Neuronal stem cell (in vitro differentiated cells): ENCODE measurements at regions not wholly inside any gene's neighbourhood (a gene's known extent, or its start where the extent isn't known, plus 50 kb on each side); places are given as distances from the start of the nearest gene placed in this dataset.

Source experiments
- DNase-seq: peaks from one replicate; pipeline ENCODE4 v3.0.0-alpha.2; 2013; ENCODE audit warnings: low spot score
- H2AFZ ChIP-seq: one replicate; pipeline ENCODE4 v1.6.1; 2013; ENCODE audit warnings: mild to moderate bottlenecking, low read length, inconsistent platforms
- H2AK5ac ChIP-seq: 2 replicates; pipeline ENCODE4 v1.6.1; 2013; ENCODE audit warnings: low read depth, mild to moderate bottlenecking, inconsistent platforms, low read length, moderate library complexity, mixed read lengths
- H2BK120ac ChIP-seq: 2 replicates; pipeline ENCODE4 v1.6.1; 2013; ENCODE audit warnings: low read depth, mild to moderate bottlenecking, inconsistent platforms, low read length, moderate library complexity, mixed read lengths
- H2BK12ac ChIP-seq: one replicate; pipeline ENCODE4 v1.6.1; 2013; ENCODE audit warnings: low read length, inconsistent platforms
- H2BK15ac ChIP-seq: 2 replicates; pipeline ENCODE4 v1.6.1; 2013; ENCODE audit warnings: mild to moderate bottlenecking, low read length, inconsistent platforms, mixed read lengths
- H2BK5ac ChIP-seq: one replicate; pipeline ENCODE4 v1.6.1; 2013; ENCODE audit warnings: inconsistent platforms, mild to moderate bottlenecking, low read length, moderate library complexity
- H3K14ac ChIP-seq: one replicate; pipeline ENCODE4 v1.6.1; 2013; ENCODE audit warnings: low read length, inconsistent platforms
- H3K18ac ChIP-seq: 2 replicates; pipeline ENCODE4 v1.6.1; 2013; ENCODE audit warnings: low read length, inconsistent platforms
- H3K23ac ChIP-seq: 2 replicates; pipeline ENCODE4 v1.6.1; 2013; ENCODE audit warnings: low read depth, mild to moderate bottlenecking, mixed read lengths, low read length, inconsistent platforms; ENCODE audit not compliant: poor library complexity
- H3K27ac ChIP-seq: replicated peaks from 3 replicates; pipeline ENCODE4 v1.5.1; 2013; ENCODE audit warnings: low read length, inconsistent platforms
- H3K27me3 ChIP-seq, 3 experiments: 2 replicates each; pipeline ENCODE4 v1.6.1; 2013; ENCODE audit warnings: low read length in 3 of 3, mild to moderate bottlenecking in 2 of 3, inconsistent platforms in 1 of 3, low read depth in 1 of 3, mixed read lengths in 1 of 3, moderate library complexity in 1 of 3; ENCODE audit not compliant: control insufficient read depth in 3 of 3, insufficient read depth in 3 of 3
- H3K36me3 ChIP-seq, 2 donors: replicated peaks in 1 of 2; 2 replicates each; pipeline ENCODE4 v1.6.1; 2013; ENCODE audit warnings: low read length in 2 of 2; ENCODE audit not compliant: control insufficient read depth in 2 of 2, insufficient read depth in 2 of 2
- H3K4ac ChIP-seq: 2 replicates; pipeline ENCODE4 v1.6.1; 2013; ENCODE audit warnings: inconsistent platforms, mild to moderate bottlenecking, low read length, moderate library complexity
- H3K4me1 ChIP-seq, 2 donors: 1 replicate in 1 of 2; 2 replicates in 1 of 2; pipeline ENCODE4 v1.6.1; 2013; ENCODE audit warnings: low read length in 2 of 2, low read depth in 1 of 2; ENCODE audit not compliant: control insufficient read depth in 2 of 2, insufficient read depth in 1 of 2
- H3K4me2 ChIP-seq: one replicate; pipeline ENCODE4 v1.6.1; 2013; ENCODE audit warnings: mild to moderate bottlenecking, low read length, inconsistent platforms; ENCODE audit not compliant: insufficient read depth, poor library complexity, severe bottlenecking
- H3K4me3 ChIP-seq, 2 donors: 2 replicates each; pipeline ENCODE4 v1.5.1; 2013; ENCODE audit warnings: low read length in 2 of 2, mild to moderate bottlenecking in 2 of 2, inconsistent platforms in 1 of 2, moderate library complexity in 1 of 2
- H3K79me1 ChIP-seq: one replicate; pipeline ENCODE4 v1.6.1; 2013; ENCODE audit warnings: low read depth, mild to moderate bottlenecking, inconsistent platforms, low read length, moderate library complexity
- H3K9ac ChIP-seq: one replicate; pipeline ENCODE4 v1.6.1; 2013; ENCODE audit warnings: mild to moderate bottlenecking, low read depth, low read length, inconsistent platforms; ENCODE audit not compliant: poor library complexity
- H3K9me3 ChIP-seq, 2 donors: replicated peaks in 1 of 2; 2 replicates each; pipeline versions ENCODE3 to v1.6.1; 2013; ENCODE audit warnings: low read length in 2 of 2, mild to moderate bottlenecking in 2 of 2, inconsistent platforms in 1 of 2, low read depth in 1 of 2, mixed read lengths in 1 of 2, moderate library complexity in 1 of 2; ENCODE audit not compliant: control insufficient read depth in 2 of 2, insufficient read depth in 1 of 2
- H4K8ac ChIP-seq: one replicate; pipeline ENCODE4 v1.6.1; 2013; ENCODE audit warnings: low read depth, mild to moderate bottlenecking, inconsistent platforms, low read length, moderate library complexity
- H4K91ac ChIP-seq: one replicate; pipeline ENCODE4 v1.6.1; 2013; ENCODE audit warnings: low read length, low read depth, mild to moderate bottlenecking, inconsistent platforms; ENCODE audit not compliant: poor library complexity
- WGBS, 2 donors: extraction: QIAGEN DNeasy Blood & Tissue Kit; methylation state at CpG; one replicate each; pipeline ENCODE4 v1.1.7; 2013; ENCODE audit warnings: missing lambda C conversion rate in 2 of 2, mixed read lengths in 1 of 2; ENCODE audit not compliant: insufficient read length in 2 of 2, insufficient replicate concordance in 1 of 2; ENCODE audit errors: extremely low coverage in 2 of 2; 5-methylcytosine and 5-hydroxymethylcytosine counted together

DNA sequence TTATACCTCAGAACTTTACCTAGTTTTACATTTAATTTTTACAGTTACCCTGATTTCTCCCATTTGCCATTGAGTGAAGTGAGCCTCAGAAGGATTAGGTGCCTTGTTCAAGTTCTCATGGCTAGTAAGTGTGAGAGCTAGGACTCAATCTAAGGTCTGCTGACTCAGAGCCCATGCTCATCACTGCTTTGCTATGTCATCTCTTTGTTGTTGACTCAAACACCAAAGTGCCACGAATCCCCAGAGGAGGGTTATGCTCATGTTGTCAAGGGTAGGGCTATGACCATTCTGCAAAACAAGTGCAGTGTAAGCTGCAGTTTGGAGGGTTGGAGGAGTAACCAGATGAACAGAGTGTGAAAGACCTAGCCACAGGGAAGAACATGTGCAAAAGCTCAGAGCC, 185.4 kb upstream of the SKOR2 start:
- no peaks in the 10 kb centered on the region for H3K9me3 ChIP-seq
- H3K27ac ChIP-seq: no peak overlapping the region
- H2AK5ac ChIP-seq: no peak overlapping the region
- H2AFZ ChIP-seq: no peak overlapping the region
- peaks cover 0 to 7% (median 0%) of the 10 kb centered on the region in 3 experiments for H3K27me3 ChIP-seq
- H3K36me3 ChIP-seq: no peaks in the 10 kb centered on the region
- no peak overlapping the region for H3K4me2 ChIP-seq
- H4K8ac ChIP-seq: no peak overlapping the region
- H3K14ac ChIP-seq: no peak overlapping the region
- no peak overlapping the region for H2BK120ac ChIP-seq
- peaks cover 0 to 3% of the 10 kb centered on the region in 2 donors for H3K4me1 ChIP-seq
- no peak overlapping the region for H3K23ac ChIP-seq
- H3K4ac ChIP-seq: no peak overlapping the region
- H3K9ac ChIP-seq: no peak overlapping the region
- no peak overlapping the region for H2BK15ac ChIP-seq
- H2BK5ac ChIP-seq: no peak overlapping the region
- no peak overlapping the region for H3K4me3 ChIP-seq
- no peak for DNase-seq
- no peak overlapping the region for H4K91ac ChIP-seq
- no peak overlapping the region for H2BK12ac ChIP-seq
- no CpG with 5 or more reads among the region's 1 CpG for WGBS, 2 donors
- H3K79me1 ChIP-seq: no peaks in the 10 kb centered on the region
- H3K18ac ChIP-seq: no peak overlapping the region

DNA sequence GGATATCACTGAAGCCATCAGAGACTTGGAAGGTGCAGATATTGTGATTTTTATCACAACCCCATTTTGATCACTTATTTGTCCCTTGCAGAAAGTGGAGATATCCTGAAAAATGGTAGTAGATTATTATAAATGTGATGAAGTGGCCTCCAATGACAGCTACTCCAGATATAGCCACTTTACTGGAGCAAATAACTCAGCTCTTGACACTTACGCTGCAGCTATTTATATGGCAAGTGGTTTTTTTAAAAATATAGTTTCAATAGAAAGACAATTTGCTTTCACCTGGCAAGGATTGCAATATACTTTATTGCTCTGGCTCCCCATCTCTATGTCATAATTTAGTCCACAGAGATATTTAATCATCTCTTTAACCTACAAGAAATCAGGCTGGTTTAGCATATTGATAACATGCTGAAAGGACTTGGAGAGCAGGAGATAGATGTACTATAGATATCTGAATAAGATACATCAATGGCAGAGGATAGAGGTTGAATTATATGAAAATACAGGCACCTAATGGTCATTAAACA, 182.8 kb upstream of the SKOR2 start:
- Histone ChIP-seq H3K36me3 (no peaks in the 10 kb centered on the region), H4K8ac (no peak overlapping the region), H3K9ac (no peak overlapping the region), H3K23ac (no peak overlapping the region), H2BK5ac (no peak overlapping the region), H2AK5ac (no peak overlapping the region), H3K9me3 (no peaks in the 10 kb centered on the region), H3K4me2 (no peak overlapping the region), H2BK12ac (no peak overlapping the region), H3K4ac (no peak overlapping the region), H3K79me1 (no peaks in the 10 kb centered on the region), H3K18ac (no peak overlapping the region), H3K4me1 (peaks cover 0 to 3% of the 10 kb centered on the region in 2 donors), H3K27ac (no peak overlapping the region), H3K4me3 (no peak overlapping the region), H3K27me3 (no peaks in the 10 kb centered on the region), H2BK120ac (no peak overlapping the region), H3K14ac (no peak overlapping the region), H4K91ac (no peak overlapping the region), H2BK15ac (no peak overlapping the region), H2AFZ (no peak overlapping the region)
- WGBS, 2 donors: no CpG with 5 or more reads among the region's 1 CpG
- no peak for DNase-seq

DNA sequence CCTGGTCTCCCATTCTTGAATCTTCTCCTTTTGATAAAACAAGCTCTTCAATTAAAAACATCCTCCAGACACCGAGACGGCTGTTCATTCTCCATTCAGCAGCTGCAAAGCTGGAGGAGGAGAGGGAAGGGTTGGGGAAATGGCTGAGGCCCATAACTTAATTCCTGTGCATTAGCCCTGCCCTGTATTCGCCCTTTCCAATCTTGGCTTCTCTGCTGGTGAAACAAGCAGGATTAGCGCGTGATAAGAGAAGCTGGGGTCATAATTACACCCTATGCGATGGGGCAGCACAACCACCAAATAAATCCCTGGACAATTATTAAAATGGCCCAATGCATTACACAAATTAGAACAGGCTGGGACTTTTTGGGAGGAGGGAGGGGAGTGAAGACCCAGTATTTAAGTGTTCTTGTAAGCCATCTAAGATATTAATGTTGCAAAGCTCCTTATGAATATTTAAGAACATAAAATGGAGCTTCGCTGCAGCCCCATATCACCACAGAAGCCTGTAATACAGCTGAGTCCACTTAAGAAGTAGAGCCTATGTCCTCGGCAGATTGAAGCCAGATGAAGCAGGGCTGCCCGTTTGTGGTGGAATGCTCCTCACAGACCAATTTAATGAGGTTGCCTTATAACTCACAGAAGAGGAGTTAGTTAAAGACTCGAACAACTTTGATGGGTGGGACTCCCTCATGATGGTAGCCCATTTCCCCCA, 176.6 kb upstream of the SKOR2 start:
- H3K23ac ChIP-seq: no peak overlapping the region
- H3K79me1 ChIP-seq: no peaks in the 10 kb centered on the region
- no peak overlapping the region for H3K4me3 ChIP-seq
- no peaks in the 10 kb centered on the region for H3K4me1 ChIP-seq
- no peak overlapping the region for H2AFZ ChIP-seq
- H3K9ac ChIP-seq: no peak overlapping the region
- no peaks in the 10 kb centered on the region for H3K9me3 ChIP-seq
- H3K14ac ChIP-seq: no peak overlapping the region
- no peak overlapping the region for H3K4me2 ChIP-seq
- H2BK5ac ChIP-seq: no peak overlapping the region
- no peak overlapping the region for H4K8ac ChIP-seq
- no peaks in the 10 kb centered on the region for H3K27me3 ChIP-seq
- DNase-seq: no peak
- H4K91ac ChIP-seq: no peak overlapping the region
- WGBS, 2 donors: no CpG with 5 or more reads among the region's 10 CpGs
- no peak overlapping the region for H2BK15ac ChIP-seq
- no peaks in the 10 kb centered on the region for H3K36me3 ChIP-seq
- H3K27ac ChIP-seq: no peak overlapping the region
- H3K18ac ChIP-seq: no peak overlapping the region
- H2BK12ac ChIP-seq: no peak overlapping the region
- H3K4ac ChIP-seq: no peak overlapping the region
- H2BK120ac ChIP-seq: no peak overlapping the region
- no peak overlapping the region for H2AK5ac ChIP-seq

DNA sequence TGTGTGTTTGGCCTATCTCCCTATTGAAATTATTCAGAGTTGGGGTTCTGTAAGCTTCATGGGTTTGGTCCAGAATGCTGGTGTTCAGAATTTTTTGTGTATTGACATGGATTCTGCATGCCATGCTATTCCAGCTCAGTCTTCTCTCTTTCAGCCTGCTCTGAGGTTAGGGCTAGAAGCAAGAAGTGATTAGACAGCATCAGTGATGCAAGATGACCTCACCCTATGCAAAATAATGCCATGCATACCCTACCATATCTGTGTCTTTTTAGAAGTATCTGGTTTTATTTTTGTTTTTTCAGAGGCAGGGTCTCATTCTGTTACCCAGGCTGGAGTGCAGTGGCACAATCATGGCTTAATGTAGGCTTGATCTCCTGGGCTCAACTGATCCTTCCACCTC, 175.6 kb upstream of the SKOR2 start:
- no peaks in the 10 kb centered on the region for H3K36me3 ChIP-seq
- no peak overlapping the region for H3K23ac ChIP-seq
- H3K4me2 ChIP-seq: no peak overlapping the region
- H3K27ac ChIP-seq: no peak overlapping the region
- H3K4me3 ChIP-seq: no peak overlapping the region
- H2BK15ac ChIP-seq: no peak overlapping the region
- H2BK12ac ChIP-seq: no peak overlapping the region
- H3K79me1 ChIP-seq: no peaks in the 10 kb centered on the region
- H2AFZ ChIP-seq: no peak overlapping the region
- no peaks in the 10 kb centered on the region for H3K27me3 ChIP-seq
- H3K18ac ChIP-seq: no peak overlapping the region
- H3K14ac ChIP-seq: no peak overlapping the region
- H2BK5ac ChIP-seq: no peak overlapping the region
- no peak for DNase-seq
- no peak overlapping the region for H4K91ac ChIP-seq
- no peak overlapping the region for H3K9ac ChIP-seq
- no peaks in the 10 kb centered on the region for H3K9me3 ChIP-seq
- H2BK120ac ChIP-seq: no peak overlapping the region
- H2AK5ac ChIP-seq: no peak overlapping the region
- H3K4me1 ChIP-seq: no peaks in the 10 kb centered on the region
- no peak overlapping the region for H4K8ac ChIP-seq
- H3K4ac ChIP-seq: no peak overlapping the region
